Neural crest cell (in vitro differentiated cells): ENCODE measurements at regions not wholly inside any gene's neighbourhood (a gene's known extent, or its start where the extent isn't known, plus 50 kb on each side); places are given as distances from the start of the nearest gene placed in this dataset.

ENCODE experiments used
- DNase-seq: peaks from one replicate; pipeline ENCODE4 v3.0.0; 2021; ENCODE audit warnings: low read depth, mixed read lengths, low spot score
- H3K27ac Mint-ChIP-seq: one replicate; pipeline ENCODE4 v1.8.0; 2021; ENCODE audit warnings: mild to moderate bottlenecking, mixed read lengths; ENCODE audit not compliant: unreplicated experiment
- H3K27me3 Mint-ChIP-seq: 2 replicates; pipeline ENCODE4 v1.8.0; 2021; ENCODE audit warnings: low read depth, mild to moderate bottlenecking, mixed read lengths
- H3K36me3 Mint-ChIP-seq: 2 replicates; pipeline ENCODE4 v1.8.0; 2021; ENCODE audit warnings: low read depth, mild to moderate bottlenecking, mixed read lengths
- H3K4me1 Mint-ChIP-seq: 2 replicates; pipeline ENCODE4 v1.8.0; 2021; ENCODE audit warnings: mixed read lengths
- H3K4me3 Mint-ChIP-seq: one replicate; pipeline ENCODE4 v1.8.0; 2021; ENCODE audit warnings: mild to moderate bottlenecking, mixed read lengths
- H3K9me3 Mint-ChIP-seq: 2 replicates; pipeline ENCODE4 v1.8.0; 2021; ENCODE audit warnings: mixed read lengths
- TF ChIP-seq, protein P1 (sequence below): fragments of 200-600 bp; sonication (generic); conservative IDR thresholded peaks from 2 replicates; pipeline ENCODE4 v1.5.0; 2021; ENCODE audit warnings: antibody characterized with exemption, mild to moderate bottlenecking

DNA sequence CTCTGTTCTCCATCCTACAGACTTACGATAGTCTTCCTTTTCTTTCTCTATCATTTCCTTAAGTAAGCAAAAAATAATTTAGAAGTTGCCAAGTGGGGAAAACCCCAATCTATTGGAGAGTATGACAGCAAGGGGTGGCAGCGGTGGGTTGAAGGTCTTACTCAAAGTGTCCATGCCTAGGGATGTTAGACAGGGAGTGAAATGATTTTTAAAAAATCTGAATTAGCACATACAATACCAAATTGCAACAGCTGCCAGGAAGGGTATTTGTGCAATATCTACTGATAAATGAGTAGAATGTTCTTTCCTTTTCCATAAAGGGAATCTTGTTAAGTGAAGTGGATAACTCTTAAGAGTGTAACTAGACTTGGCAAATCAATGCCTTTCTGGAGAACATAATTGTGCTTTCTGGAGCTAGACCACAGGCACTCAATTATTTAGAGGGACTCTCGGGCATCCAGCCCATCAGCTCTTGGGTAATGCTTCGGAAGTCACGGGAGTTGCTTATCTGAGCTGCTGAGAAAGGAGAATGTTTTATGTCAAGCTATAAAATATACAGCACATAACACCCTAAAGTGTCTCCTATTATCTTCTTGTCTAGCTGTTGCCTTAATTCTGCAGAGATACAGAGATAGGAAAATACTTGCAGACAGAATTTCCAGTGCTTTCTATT, 151.5 kb downstream of the KCNJ2 start:
- Mint-ChIP-seq H3K36me3 (no peaks in the 10 kb centered on the region), H3K4me3 (no peak overlapping the region), H3K27ac (no peak overlapping the region), H3K4me1 (no peaks in the 10 kb centered on the region), H3K27me3 (no peaks in the 10 kb centered on the region), H3K9me3 (no peaks in the 10 kb centered on the region)
- no peak for DNase-seq
- TF ChIP-seq, protein P1, sequence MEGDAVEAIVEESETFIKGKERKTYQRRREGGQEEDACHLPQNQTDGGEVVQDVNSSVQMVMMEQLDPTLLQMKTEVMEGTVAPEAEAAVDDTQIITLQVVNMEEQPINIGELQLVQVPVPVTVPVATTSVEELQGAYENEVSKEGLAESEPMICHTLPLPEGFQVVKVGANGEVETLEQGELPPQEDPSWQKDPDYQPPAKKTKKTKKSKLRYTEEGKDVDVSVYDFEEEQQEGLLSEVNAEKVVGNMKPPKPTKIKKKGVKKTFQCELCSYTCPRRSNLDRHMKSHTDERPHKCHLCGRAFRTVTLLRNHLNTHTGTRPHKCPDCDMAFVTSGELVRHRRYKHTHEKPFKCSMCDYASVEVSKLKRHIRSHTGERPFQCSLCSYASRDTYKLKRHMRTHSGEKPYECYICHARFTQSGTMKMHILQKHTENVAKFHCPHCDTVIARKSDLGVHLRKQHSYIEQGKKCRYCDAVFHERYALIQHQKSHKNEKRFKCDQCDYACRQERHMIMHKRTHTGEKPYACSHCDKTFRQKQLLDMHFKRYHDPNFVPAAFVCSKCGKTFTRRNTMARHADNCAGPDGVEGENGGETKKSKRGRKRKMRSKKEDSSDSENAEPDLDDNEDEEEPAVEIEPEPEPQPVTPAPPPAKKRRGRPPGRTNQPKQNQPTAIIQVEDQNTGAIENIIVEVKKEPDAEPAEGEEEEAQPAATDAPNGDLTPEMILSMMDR = no peak

DNA sequence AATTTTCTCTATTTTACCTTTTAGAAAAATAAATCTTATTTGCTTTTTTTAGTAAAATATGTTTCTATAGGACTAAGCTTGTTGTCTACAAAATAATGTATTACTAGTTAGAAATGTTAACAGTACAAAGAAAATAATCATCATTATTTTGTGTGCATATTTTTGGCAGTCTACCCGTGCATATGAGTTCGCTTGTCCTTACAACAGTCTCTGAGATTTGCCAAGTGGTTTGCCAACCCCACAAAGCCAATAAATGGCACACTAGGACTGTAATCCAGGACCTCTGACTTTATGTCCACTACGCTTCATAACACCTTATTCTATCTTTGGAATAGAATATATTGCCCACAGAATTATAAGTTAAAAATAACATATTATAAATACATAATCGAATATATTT, 152.0 kb downstream of the KCNJ2 start:
- no peak overlapping the region for H3K27ac Mint-ChIP-seq
- H3K36me3 Mint-ChIP-seq = no peaks in the 10 kb centered on the region
- no peaks in the 10 kb centered on the region for H3K27me3 Mint-ChIP-seq
- TF ChIP-seq, protein P1 = no peak
- H3K9me3 Mint-ChIP-seq = no peaks in the 10 kb centered on the region
- no peaks in the 10 kb centered on the region for H3K4me1 Mint-ChIP-seq
- H3K4me3 Mint-ChIP-seq = no peak overlapping the region
- no peak for DNase-seq

DNA sequence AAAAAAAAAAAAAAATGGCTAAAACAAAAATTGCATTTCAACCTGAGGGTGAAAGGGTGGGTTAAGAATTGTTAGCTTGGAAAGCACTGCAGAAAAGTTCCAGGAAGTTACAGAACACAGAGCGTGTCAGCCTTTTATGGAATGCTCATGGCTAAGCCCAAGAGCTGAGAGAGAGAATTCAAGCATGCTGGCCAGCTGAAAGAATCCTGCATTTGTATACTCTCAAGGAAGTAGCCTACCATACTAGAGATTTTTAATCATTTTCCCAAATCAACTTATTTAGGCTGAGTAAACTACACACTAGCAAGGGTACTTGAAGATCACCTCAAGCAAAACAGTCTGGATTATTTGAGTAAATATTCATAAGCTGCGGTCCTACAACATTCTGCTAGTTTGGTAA, 153.9 kb downstream of the KCNJ2 start:
- Mint-ChIP-seq H3K27me3 (no peaks in the 10 kb centered on the region), H3K4me3 (no peak overlapping the region), H3K4me1 (no peaks in the 10 kb centered on the region), H3K36me3 (no peaks in the 10 kb centered on the region), H3K27ac (no peak overlapping the region), H3K9me3 (no peaks in the 10 kb centered on the region)
- no peak for DNase-seq
- TF ChIP-seq, protein P1 = no peak

DNA sequence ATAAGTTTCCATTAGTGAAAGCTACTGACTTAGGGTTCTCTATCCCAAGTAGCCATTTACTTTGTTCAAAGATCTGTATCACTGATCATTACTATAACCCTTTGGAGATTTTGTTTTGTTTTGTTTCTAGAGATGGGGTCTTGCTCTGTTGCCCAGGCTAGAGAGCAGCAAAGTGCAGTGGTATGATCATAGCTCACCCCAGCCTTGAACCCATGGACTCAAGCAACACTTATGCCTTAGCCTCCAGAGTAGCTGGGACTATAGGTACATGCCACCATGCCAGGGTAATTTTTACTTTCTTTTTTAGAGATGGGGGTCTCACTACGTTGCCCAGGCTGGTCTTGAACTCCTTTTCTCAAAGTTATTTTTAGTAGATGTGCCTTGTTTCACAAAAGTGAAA, 154.7 kb downstream of the KCNJ2 start:
- Mint-ChIP-seq H3K36me3 (no peaks in the 10 kb centered on the region), H3K4me3 (no peak overlapping the region), H3K9me3 (no peaks in the 10 kb centered on the region), H3K4me1 (no peaks in the 10 kb centered on the region), H3K27me3 (no peaks in the 10 kb centered on the region), H3K27ac (no peak overlapping the region)
- TF ChIP-seq, protein P1 = no peak
- DNase-seq = no peak

DNA sequence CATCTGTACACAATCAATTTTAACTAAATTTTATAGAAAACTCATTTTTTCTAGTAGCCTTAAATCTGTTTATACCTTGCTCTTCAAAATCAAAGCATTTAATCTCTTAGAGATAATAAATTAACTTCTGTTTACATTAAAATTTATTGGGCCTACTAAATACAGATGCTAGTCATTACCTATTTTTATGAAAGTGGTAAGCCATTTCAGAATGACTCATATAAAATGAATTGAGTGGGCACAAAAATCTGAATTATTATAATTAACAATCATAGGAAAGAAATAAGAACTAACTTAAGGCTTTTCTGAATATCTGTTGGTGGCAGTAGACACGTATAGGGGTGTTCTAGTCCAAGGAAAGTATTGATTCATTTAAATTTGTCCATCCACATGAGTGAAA, 157.9 kb downstream of the KCNJ2 start:
- Mint-ChIP-seq H3K9me3 (no peaks in the 10 kb centered on the region), H3K4me1 (no peaks in the 10 kb centered on the region), H3K27ac (no peak overlapping the region), H3K27me3 (no peaks in the 10 kb centered on the region), H3K36me3 (no peaks in the 10 kb centered on the region), H3K4me3 (no peak overlapping the region)
- TF ChIP-seq, protein P1 = no peak
- DNase-seq = no peak
